Frontal cortex (tissue), 3 donors: ENCODE measurements at regions not wholly inside any gene's neighbourhood (a gene's known extent, or its start where the extent isn't known, plus 50 kb on each side); places are given as distances from the start of the nearest gene placed in this dataset.
"Not testable (repeated sequence)": the region's sequence is repeated elsewhere in the genome, so short reads cannot be mapped to it uniquely, and the experiment has no call there.

Source experiments
- DNase-seq, 2 donors: peaks; one replicate each; pipeline ENCODE4 v3.0.0; 2012; ENCODE audit warnings: low spot score in 2 of 2
- FAIRE-seq: peaks from 2 replicates; lab custom pipeline; 2012; peaks lifted over from hg19 to GRCh38; lab: Jason Lieb, UNC
- donor health status: control.
- donor health status: control.
- donor health status: control.

GRCh38 chr1:229012823-229013222 lies 258.1 kb upstream of the RAB4A start:
- no peak for FAIRE-seq
- DNase-seq = no peak

- FAIRE-seq (no peak), DNase-seq (no peak)
These were observed 256.9 kb upstream of the RAB4A start for GRCh38 chr1:229013981-229014380.

GRCh38 chr1:229015806-229016205 lies 255.1 kb upstream of the RAB4A start:
- FAIRE-seq = no peak
- DNase-seq = no peak

GRCh38 chr1:229017091-229017490 lies 253.8 kb upstream of the RAB4A start:
- DNase-seq = no peak

GRCh38 chr1:229018674-229019295 lies 252.1 kb upstream of the RAB4A start:
- FAIRE-seq (no peak), DNase-seq (no peak)

More at GRCh38 chr1:229017091-229017490, 253.8 kb upstream of the RAB4A start:
- no peak for FAIRE-seq

GRCh38 chr1:229019663-229020271 lies 251.1 kb upstream of the RAB4A start:
- FAIRE-seq = no peak
- DNase-seq = no peak

- not testable (repeated sequence) for DNase-seq, FAIRE-seq
These were observed 249.9 kb upstream of the RAB4A start for GRCh38 chr1:229021034-229021433.

GRCh38 chr1:229022595-229023333 lies 248.1 kb upstream of the RAB4A start:
- peak in 1 of 2 donors; percentile 51 for DNase-seq

GRCh38 chr1:229023651-229024300 lies 247.1 kb upstream of the RAB4A start:
- no peak for DNase-seq

More at GRCh38 chr1:229022595-229023333, 248.1 kb upstream of the RAB4A start:
- FAIRE-seq = no peak

GRCh38 chr1:229024528-229025130 lies 246.3 kb upstream of the RAB4A start:
- FAIRE-seq (no peak), DNase-seq (peak in 1 of 2 donors; percentile 58)

More at GRCh38 chr1:229023651-229024300, 247.1 kb upstream of the RAB4A start:
- no peak for FAIRE-seq

GRCh38 chr1:229025576-229025975 lies 245.3 kb upstream of the RAB4A start:
- DNase-seq (no peak), FAIRE-seq (no peak)

GRCh38 chr1:229027158-229027557 lies 243.8 kb upstream of the RAB4A start:
- FAIRE-seq (no peak), DNase-seq (no peak)

GRCh38 chr1:229027622-229028182 lies 243.2 kb upstream of the RAB4A start:
- DNase-seq (no peak), FAIRE-seq (no peak)

- no peak for FAIRE-seq
- no peak for DNase-seq
These were observed 242.4 kb upstream of the RAB4A start for GRCh38 chr1:229028544-229028943.

GRCh38 chr1:229028987-229029878 lies 241.7 kb upstream of the RAB4A start:
- FAIRE-seq (no peak), DNase-seq (no peak)

GRCh38 chr1:229029879-229030235 lies 241.1 kb upstream of the RAB4A start:
- DNase-seq (no peak), FAIRE-seq (no peak)

- no peak for FAIRE-seq
- DNase-seq = no peak
These were observed 240.3 kb upstream of the RAB4A start for GRCh38 chr1:229030630-229031029.

GRCh38 chr1:229031061-229031460 lies 239.8 kb upstream of the RAB4A start:
- FAIRE-seq (no peak), DNase-seq (no peak)
